Progenitor cell of endocrine pancreas (in vitro differentiated cells): ENCODE measurements at regions not wholly inside any gene's neighbourhood (a gene's known extent, or its start where the extent isn't known, plus 50 kb on each side); places are given as distances from the start of the nearest gene placed in this dataset.

ENCODE experiments used
- DNase-seq: peaks from one replicate; pipeline ENCODE4 v3.0.0; 2021; ENCODE audit warnings: low spot score; ENCODE audit not compliant: unreplicated experiment
- H3K27ac Mint-ChIP-seq: 2 replicates; pipeline ENCODE4 v1.8.0; 2021; ENCODE audit warnings: mild to moderate bottlenecking, moderate library complexity, mixed read lengths
- H3K27me3 Mint-ChIP-seq: 2 replicates; pipeline ENCODE4 v1.8.0; 2021; ENCODE audit warnings: mixed read lengths
- H3K36me3 Mint-ChIP-seq: 2 replicates; pipeline ENCODE4 v1.8.0; 2022; ENCODE audit warnings: mixed read lengths; ENCODE audit not compliant: insufficient read depth
- H3K4me1 Mint-ChIP-seq: 2 replicates; pipeline ENCODE4 v1.8.0; 2021; ENCODE audit warnings: low read depth, mixed read lengths
- H3K4me3 Mint-ChIP-seq: 2 replicates; pipeline ENCODE4 v1.8.0; 2021; ENCODE audit warnings: low read depth, mild to moderate bottlenecking, moderate library complexity, mixed read lengths
- H3K9me3 Mint-ChIP-seq: 2 replicates; pipeline ENCODE4 v1.8.0; 2021; ENCODE audit warnings: low read depth, mixed read lengths
- CTCF ChIP-seq: fragments of 200-600 bp; sonication (generic); IDR thresholded peaks from one replicate; pipeline ENCODE4 v1.5.0; 2021; ENCODE audit warnings: antibody characterized with exemption, mild to moderate bottlenecking; ENCODE audit not compliant: unreplicated experiment

GRCh38 chr14:98899441-98899840, 372.6 kb downstream of the BCL11B start:
- H3K27ac Mint-ChIP-seq = no peak overlapping the region
- H3K4me3 Mint-ChIP-seq = no peak overlapping the region
- TF ChIP-seq CTCF = no peak
- peaks cover 5% of the 10 kb centered on the region for H3K4me1 Mint-ChIP-seq
- DNase-seq = no peak
- H3K9me3 Mint-ChIP-seq = no peaks in the 10 kb centered on the region
- no peaks in the 10 kb centered on the region for H3K36me3 Mint-ChIP-seq
- peaks cover 41% of the 10 kb centered on the region for H3K27me3 Mint-ChIP-seq

GRCh38 chr14:98900236-98900635, 371.8 kb downstream of the BCL11B start:
- H3K4me1 Mint-ChIP-seq = peaks cover 5% of the 10 kb centered on the region
- no peak for TF ChIP-seq CTCF
- no peak overlapping the region for H3K4me3 Mint-ChIP-seq
- DNase-seq = no peak
- H3K9me3 Mint-ChIP-seq = no peaks in the 10 kb centered on the region
- H3K27me3 Mint-ChIP-seq = peaks cover 44% of the 10 kb centered on the region
- no peak overlapping the region for H3K27ac Mint-ChIP-seq
- no peaks in the 10 kb centered on the region for H3K36me3 Mint-ChIP-seq

GRCh38 chr14:98900798-98901197, 371.2 kb downstream of the BCL11B start:
- Mint-ChIP-seq H3K9me3 (no peaks in the 10 kb centered on the region), H3K4me3 (no peak overlapping the region), H3K4me1 (peaks cover 5% of the 10 kb centered on the region)

GRCh38 chr14:98901511-98902205, 370.3 kb downstream of the BCL11B start:
- Mint-ChIP-seq H3K4me3 (no peak overlapping the region), H3K27me3 (peaks cover 44% of the 10 kb centered on the region), H3K27ac (no peak overlapping the region), H3K4me1 (peaks cover 5% of the 10 kb centered on the region), H3K9me3 (no peaks in the 10 kb centered on the region), H3K36me3 (no peaks in the 10 kb centered on the region)
- DNase-seq = no peak
- TF ChIP-seq CTCF = no peak

More at GRCh38 chr14:98900798-98901197, 371.2 kb downstream of the BCL11B start:
- Mint-ChIP-seq H3K27me3 (peaks cover 44% of the 10 kb centered on the region), H3K27ac (no peak overlapping the region), H3K36me3 (no peaks in the 10 kb centered on the region)
- TF ChIP-seq CTCF = no peak
- DNase-seq = no peak

- H3K27me3 Mint-ChIP-seq = peaks cover 51% of the 10 kb centered on the region
- peaks cover 5% of the 10 kb centered on the region for H3K4me1 Mint-ChIP-seq
- H3K36me3 Mint-ChIP-seq = no peaks in the 10 kb centered on the region
- H3K4me3 Mint-ChIP-seq = no peak overlapping the region
- no peak for DNase-seq
- H3K9me3 Mint-ChIP-seq = no peaks in the 10 kb centered on the region
- no peak overlapping the region for H3K27ac Mint-ChIP-seq
- no peak for TF ChIP-seq CTCF
Measured at GRCh38 chr14:98903371-98903770, 368.6 kb downstream of the BCL11B start.
